Liver (tissue), 3 donors: ENCODE measurements at regions not wholly inside any gene's neighbourhood (a gene's known extent, or its start where the extent isn't known, plus 50 kb on each side); places are given as distances from the start of the nearest gene placed in this dataset.

Source experiments
- CTCF ChIP-seq: fragments of 150-350 bp; IDR thresholded peaks from 2 replicates; pipeline ENCODE4 v1.5.1; 2017; ENCODE audit warnings: improper control_type of control experiment, low read depth, low read length; ENCODE audit not compliant: missing input control
- GABPA ChIP-seq, 2 donors: IDR thresholded peaks in 1 of 2; conservative IDR thresholded peaks in 1 of 2; 2 replicates each; pipeline ENCODE4 v1.6.1; 2016; ENCODE audit warnings: antibody characterized with exemption in 2 of 2, mild to moderate bottlenecking in 1 of 2, moderate library complexity in 1 of 2
- HNF4G ChIP-seq: IDR thresholded peaks from 2 replicates; pipeline ENCODE4 v1.6.1; 2016; ENCODE audit warnings: antibody characterized with exemption
- JUND ChIP-seq, 2 donors: IDR thresholded peaks; 2 replicates each; pipeline ENCODE4 v1.6.1; 2016; ENCODE audit warnings: antibody characterized with exemption in 2 of 2
- RAD21 ChIP-seq, 2 donors: IDR thresholded peaks; 2 replicates each; pipeline ENCODE4 v1.6.1; 2016; ENCODE audit warnings: antibody characterized with exemption in 2 of 2, mild to moderate bottlenecking in 2 of 2
- SP1 ChIP-seq: IDR thresholded peaks from 2 replicates; pipeline ENCODE4 v1.6.1; 2018; ENCODE audit warnings: antibody characterized with exemption, mild to moderate bottlenecking
- TAF1 ChIP-seq: conservative IDR thresholded peaks from 2 replicates; pipeline ENCODE4 v1.6.1; 2016; ENCODE audit warnings: antibody characterized with exemption, mild to moderate bottlenecking
- YY1 ChIP-seq: IDR thresholded peaks from 2 replicates; pipeline ENCODE4 v1.6.1; 2016; ENCODE audit warnings: antibody characterized with exemption, mild to moderate bottlenecking
- TF ChIP-seq, protein P1 (sequence below): IDR thresholded peaks from 2 replicates; pipeline ENCODE4 v1.6.1; 2016; ENCODE audit warnings: antibody characterized with exemption
- donor health status: healthy.
- donor health status: healthy.

GRCh38 chr13:111515307-111515617 is 194.8 kb downstream of the TEX29 start:
- TF ChIP-seq CTCF (no peak), HNF4G (no peak), SP1 (no peak), GABPA (IDR thresholded peaks at IDR 0.05 in 1 of 2, conservative IDR thresholded peaks at IDR 0.05 in 1 of 2) (no peak), JUND (IDR thresholded peaks at IDR 0.05) (no peak), RAD21 (IDR thresholded peaks at IDR 0.05) (no peak), YY1 (no peak), TAF1 (no peak)
- TF ChIP-seq, protein P1, sequence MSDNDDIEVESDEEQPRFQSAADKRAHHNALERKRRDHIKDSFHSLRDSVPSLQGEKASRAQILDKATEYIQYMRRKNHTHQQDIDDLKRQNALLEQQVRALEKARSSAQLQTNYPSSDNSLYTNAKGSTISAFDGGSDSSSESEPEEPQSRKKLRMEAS, result no peak
